Putamen (tissue), 1 donor: ENCODE measurements at regions not wholly inside any gene's neighbourhood (a gene's known extent, or its start where the extent isn't known, plus 50 kb on each side); places are given as distances from the start of the nearest gene placed in this dataset.

Source experiments
- DNase-seq: peaks from one replicate; pipeline ENCODE4 v3.0.0-alpha.2; 2016; ENCODE audit warnings: low spot score

DNA sequence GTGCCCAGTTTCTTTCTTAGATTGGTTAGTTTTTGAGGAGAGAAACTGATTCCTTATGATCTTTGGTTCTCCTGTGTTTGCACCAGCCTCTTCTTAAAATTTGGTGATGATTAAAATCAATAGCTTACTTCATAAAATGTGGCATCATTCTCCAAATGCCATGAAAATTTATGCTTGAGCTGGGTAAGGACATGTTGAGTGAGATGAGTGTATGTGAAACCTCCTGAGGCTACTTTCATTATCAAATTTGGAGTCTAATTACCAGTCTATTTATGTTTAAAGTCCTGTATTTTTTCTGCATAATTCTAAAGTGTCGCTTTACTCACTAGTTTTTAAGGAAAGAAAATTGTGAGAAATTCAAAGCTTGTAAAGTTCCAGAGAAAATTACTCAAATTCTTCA lies 102.1 kb downstream of the DIPK2A start:
- DNase-seq: no peak

- DNase-seq: no peak
Measured at GRCh38 chr3:144079634-144080033, 108.0 kb downstream of the DIPK2A start.

- no peak for DNase-seq
Measured at GRCh38 chr3:144084929-144085328, 113.3 kb downstream of the DIPK2A start.

- no peak for DNase-seq
Measured at GRCh38 chr3:144085964-144086363, 114.3 kb downstream of the DIPK2A start.

DNA sequence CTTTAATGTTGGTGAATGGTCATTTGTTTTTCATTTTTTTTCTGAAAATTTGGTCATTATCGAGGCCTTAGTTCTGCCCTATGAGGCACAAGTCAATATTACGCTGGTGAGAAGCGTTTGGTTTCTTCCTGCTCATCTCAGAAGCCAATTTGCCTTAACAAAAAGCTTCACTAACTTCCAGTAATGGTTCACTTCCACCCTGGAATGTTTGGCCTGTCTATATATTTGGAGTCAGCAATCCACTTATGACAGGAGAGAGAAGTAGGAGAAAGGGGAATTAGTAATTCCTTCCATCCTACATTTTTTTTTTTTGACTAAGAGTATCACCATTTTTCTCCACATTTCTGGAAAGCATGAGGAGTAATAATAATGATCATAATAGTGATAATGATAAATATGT lies 124.4 kb downstream of the DIPK2A start:
- no peak for DNase-seq

- DNase-seq: no peak
Measured at GRCh38 chr3:144097163-144097562, 125.5 kb downstream of the DIPK2A start.

- DNase-seq: no peak
Measured at GRCh38 chr3:144098691-144099090, 127.1 kb downstream of the DIPK2A start.

- no peak for DNase-seq
Measured at GRCh38 chr3:144102421-144102820, 130.8 kb downstream of the DIPK2A start.

DNA sequence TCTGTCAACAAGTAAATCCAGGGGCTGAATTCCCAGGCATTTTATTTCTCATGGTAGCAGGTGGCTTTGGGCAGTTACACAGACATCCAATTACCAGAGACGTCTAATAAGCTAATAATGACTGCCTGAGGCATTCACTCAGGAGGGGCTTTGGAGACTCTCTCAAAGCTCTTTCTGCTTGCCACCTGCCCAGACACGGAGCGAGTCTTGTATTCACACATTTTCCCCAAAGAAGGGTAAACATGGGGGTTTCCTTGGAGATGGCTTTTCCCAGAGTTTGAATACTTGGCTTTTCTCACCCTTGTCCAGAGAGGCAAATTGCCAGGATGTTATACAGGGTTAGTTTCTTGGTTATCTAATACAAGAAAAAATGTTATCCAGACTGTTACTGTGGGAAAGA lies 132.6 kb downstream of the DIPK2A start:
- peak; percentile 34 for DNase-seq

- DNase-seq: no peak
Measured at GRCh38 chr3:144104679-144105078, 133.1 kb downstream of the DIPK2A start.

GRCh38 chr3:144105542-144105941 lies 133.9 kb downstream of the DIPK2A start:
- no peak for DNase-seq

DNA sequence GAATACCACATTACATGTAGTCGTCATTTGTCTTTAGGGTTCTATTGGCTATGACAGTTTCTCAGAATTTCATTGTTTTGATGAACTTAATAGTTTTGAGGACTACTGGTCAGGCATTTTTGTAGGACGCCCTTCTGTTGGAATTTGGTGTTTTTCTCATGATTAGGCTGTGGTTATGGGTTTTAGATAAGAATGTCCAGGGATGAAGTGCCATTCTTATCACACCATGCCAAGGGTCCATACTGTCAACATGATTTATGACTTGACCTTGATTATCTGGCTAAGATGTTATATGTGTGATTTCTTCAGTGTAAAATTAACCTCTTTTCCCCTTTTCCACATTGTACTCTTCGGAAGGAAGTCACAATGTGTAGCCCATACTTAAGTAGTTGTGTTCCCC lies 135.3 kb downstream of the DIPK2A start:
- no peak for DNase-seq

DNA sequence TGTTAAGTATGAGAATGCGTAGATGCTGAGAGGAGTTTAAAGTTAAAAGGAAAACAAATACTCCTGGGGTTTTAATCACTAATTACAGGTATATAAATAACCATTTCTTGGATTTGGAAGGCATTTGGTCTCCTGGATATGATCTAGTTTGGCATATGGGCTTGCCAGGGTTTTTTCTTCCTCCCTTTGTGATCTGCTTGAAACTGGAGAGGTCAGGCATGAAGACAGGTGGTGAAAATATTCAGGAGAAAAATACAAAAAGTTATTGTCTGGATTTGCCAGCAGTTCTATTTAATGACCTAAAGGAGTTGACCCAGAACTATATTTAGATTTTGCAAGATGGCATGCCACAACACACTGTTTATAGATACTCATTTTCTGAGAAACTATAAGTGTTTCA lies 136.3 kb downstream of the DIPK2A start:
- no peak for DNase-seq

DNA sequence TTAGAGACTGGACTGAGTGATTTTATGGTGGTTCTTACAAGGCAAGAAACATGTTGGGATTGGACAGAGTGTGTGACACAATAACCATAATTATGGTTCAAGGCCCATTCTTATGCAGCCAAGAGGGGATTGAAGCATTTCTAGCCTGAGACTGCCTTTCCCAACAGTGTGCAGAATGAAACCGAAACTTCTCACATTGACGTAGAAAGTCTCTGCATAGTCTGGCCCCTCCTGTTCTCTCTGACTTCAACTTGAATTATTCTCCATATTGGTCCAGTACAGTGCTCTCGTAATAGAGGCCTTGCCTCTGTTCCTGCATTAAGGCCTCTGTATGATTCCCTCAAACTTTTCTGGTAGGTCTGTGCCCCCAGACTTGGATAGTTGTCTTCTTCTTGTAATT lies 138.3 kb downstream of the DIPK2A start:
- DNase-seq: no peak

- DNase-seq: no peak
Measured at GRCh38 chr3:144112036-144112435, 140.4 kb downstream of the DIPK2A start.

DNA sequence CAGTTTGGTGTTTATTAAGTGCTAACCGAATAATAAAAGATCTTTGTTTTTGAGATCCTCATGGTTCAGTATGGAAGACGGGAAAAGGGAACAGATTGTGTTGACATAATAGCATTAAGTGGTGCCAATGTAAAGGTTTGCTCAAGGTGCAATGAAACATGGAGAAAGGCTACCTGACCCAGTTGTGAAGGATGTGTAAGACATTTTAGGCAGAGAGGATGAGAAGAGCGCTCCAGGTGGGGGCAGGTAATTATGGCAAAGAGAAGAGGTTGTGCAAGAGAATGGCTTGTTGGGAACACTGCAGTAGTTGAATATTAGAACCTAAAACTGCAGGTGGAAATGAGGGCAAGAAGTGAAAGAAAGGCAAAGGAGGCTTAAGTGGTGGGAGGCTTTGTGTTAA lies 140.8 kb downstream of the DIPK2A start:
- DNase-seq: no peak

GRCh38 chr3:144114767-144115166 lies 143.1 kb downstream of the DIPK2A start:
- no peak for DNase-seq

DNA sequence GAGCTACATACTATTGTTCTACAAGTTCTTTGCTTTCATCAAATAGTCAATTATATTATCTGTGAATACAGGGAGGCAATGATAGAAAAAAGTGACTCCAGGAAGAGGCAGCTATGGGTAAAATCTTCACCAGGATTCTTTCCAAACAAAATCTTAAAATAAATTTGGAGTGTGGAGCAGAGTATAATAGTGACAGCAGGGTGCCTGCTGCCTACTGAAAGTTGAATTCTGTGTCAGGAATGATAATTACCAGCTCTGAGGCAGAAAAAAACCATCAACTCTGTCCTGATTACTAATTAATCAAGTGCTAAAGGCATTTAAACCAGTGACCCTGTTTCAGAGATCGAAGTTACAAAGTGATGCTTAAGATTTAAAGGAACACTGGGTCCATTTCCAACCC lies 148.0 kb downstream of the DIPK2A start:
- peak; percentile 40 for DNase-seq

GRCh38 chr3:144121661-144122060 lies 150.0 kb downstream of the DIPK2A start:
- DNase-seq: no peak

GRCh38 chr3:144127014-144127413 lies 155.4 kb downstream of the DIPK2A start:
- DNase-seq: no peak

DNA sequence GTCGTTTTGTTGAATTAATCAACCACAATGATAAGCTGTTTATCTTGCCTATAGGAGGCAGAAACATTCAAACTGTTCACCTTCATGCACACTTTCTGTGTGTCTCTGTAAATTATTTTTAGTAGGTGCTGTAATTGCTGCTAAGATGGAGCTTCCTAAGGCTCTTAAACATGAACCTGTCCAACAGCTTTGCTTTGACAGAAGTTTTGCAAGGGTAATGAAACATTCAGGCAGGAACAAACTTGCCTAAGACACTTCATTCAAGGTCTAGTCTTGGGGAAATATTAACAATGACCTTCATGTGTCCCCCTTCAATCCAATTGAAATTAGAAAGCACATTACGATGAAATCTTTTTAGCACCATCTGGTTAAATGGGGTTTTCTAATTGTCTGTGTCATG lies 156.1 kb downstream of the DIPK2A start:
- DNase-seq: no peak

DNA sequence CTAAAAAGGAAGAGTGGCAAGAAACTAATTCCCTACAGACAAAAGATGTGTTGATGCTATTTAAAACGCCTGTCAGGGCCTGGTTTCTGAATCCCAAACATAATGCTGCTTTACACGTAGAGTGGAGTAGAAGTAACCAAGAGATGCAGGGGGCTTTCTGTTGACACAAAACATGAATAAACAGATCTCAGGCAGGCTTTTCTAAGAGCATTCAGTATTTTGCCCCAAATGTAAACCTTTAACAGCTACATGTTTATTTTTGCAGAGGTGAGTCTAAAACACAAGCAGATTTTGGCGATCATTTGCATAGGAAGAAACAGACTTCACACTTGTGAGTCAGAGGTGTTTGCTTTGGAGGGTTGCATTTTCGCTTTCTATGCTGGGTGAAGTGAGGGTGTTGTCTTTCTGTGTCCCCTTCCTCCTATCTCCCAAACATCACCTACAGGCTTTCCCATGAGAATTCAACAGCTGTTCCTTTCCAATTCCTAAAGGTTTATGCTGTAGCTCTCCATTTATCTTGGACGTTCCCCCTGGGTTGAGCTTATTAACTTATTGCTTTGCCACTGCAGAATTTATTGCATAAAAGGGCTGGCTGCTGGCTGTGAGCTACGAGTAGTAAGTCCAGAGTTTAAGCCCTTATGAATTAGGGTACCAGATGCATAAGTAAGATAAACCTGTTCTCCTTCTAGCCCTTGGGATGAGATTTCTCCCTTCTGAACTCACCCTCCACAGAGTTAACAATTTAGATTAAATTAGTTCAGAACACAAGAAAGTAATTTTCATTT lies 156.7 kb downstream of the DIPK2A start:
- DNase-seq: no peak

DNA sequence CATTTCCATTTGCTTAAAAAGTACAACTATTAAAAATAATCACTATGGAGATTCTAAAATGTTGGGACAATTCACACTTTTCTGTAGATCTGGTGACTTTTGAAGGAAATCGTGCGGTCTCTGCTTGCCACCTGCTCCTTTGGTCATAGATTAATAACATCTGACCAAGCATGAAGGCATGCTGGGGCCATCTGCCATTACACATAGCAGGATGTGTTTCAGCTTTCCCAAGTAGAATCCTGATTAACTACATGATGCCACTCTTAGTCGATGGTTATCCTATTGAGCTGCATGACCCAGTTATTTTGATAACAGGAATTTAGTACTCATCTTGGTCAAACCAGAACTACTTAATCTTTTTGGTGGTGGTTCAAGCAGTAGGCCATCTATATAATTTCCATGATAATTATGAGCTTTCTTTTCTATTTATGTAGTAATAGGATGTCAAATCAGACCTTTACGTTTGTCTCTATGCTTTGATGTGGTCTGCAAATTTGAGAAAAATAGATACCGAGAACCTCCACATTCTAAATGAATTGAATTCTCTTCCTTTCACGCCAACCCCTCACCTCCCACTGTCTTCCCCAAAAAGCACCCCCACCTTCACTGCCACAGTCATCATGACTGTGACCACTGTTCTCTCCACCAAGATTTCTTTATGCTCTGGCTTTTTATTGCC lies 158.1 kb downstream of the DIPK2A start:
- no peak for DNase-seq

DNA sequence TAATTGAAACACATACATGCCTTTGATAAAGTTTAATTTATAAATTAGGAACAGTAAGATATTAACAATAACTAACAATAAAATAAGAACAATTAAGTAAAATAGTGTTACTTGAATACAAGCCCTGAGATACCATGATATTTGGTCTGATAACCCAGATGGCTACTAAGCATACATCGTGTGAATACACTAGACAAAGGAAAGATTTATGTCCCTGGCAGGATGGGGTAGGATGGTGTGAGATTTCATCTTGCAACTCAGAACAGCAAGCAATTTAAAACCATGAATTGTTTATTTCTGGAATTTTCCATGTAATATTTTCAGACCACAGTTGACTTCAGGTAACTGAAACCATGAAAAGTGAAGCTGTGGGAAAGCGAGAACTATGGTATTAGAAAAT lies 169.5 kb downstream of the DIPK2A start:
- no peak for DNase-seq
